HEK293 (cell line): ENCODE measurements at regions not wholly inside any gene's neighbourhood (a gene's known extent, or its start where the extent isn't known, plus 50 kb on each side); places are given as distances from the start of the nearest gene placed in this dataset.
"Not testable (repeated sequence)": the region's sequence is repeated elsewhere in the genome, so short reads cannot be mapped to it uniquely, and the experiment has no call there.

ENCODE experiments used
- ATF2 ChIP-seq: fragments of 450-650 bp; formaldehyde crosslinking; IDR thresholded peaks from 2 replicates; pipeline ENCODE4 v1.5.1; 2016; ENCODE audit warnings: missing biosample characterization, missing genetic modification characterization, low read depth
- CTCF ChIP-seq: fragments of 450-650 bp; formaldehyde crosslinking; IDR thresholded peaks from 2 replicates; pipeline ENCODE4 v1.5.1; 2016; ENCODE audit warnings: missing biosample characterization, missing genetic modification characterization
- OVOL3 ChIP-seq: fragments of 450-650 bp; formaldehyde crosslinking; IDR thresholded peaks from 2 replicates; pipeline ENCODE4 v1.5.1; 2016; ENCODE audit warnings: missing biosample characterization, missing genetic modification characterization
- PRDM4 ChIP-seq: fragments of 450-650 bp; formaldehyde crosslinking; IDR thresholded peaks from 2 replicates; pipeline ENCODE4 v1.5.1; 2017; ENCODE audit warnings: missing biosample characterization, missing genetic modification characterization
- SETDB1 ChIP-seq: IDR thresholded peaks from one replicate; pipeline ENCODE4 v1.6.1; 2017; ENCODE audit warnings: mild to moderate bottlenecking, low read length, moderate library complexity, mixed read lengths; ENCODE audit not compliant: insufficient read length
- ZBTB20 ChIP-seq: fragments of 450-650 bp; formaldehyde crosslinking; IDR thresholded peaks from 2 replicates; pipeline ENCODE4 v1.5.1; 2016; ENCODE audit warnings: missing biosample characterization, missing genetic modification characterization
- ZBTB6 ChIP-seq: fragments of 450-650 bp; formaldehyde crosslinking; IDR thresholded peaks from 2 replicates; pipeline ENCODE4 v1.5.1; 2017; ENCODE audit warnings: missing biosample characterization, missing genetic modification characterization
- ZBTB7A ChIP-seq: fragments of 450-650 bp; formaldehyde crosslinking; IDR thresholded peaks from 2 replicates; pipeline ENCODE4 v1.5.1; 2016; ENCODE audit warnings: low read depth, missing biosample characterization, missing genetic modification characterization
- ZNF169 ChIP-seq: fragments of 450-650 bp; formaldehyde crosslinking; IDR thresholded peaks from 2 replicates; pipeline ENCODE4 v1.5.1; 2016; ENCODE audit warnings: missing biosample characterization, missing genetic modification characterization
- ZNF416 ChIP-seq: fragments of 450-650 bp; formaldehyde crosslinking; IDR thresholded peaks from 2 replicates; pipeline ENCODE4 v1.5.1; 2016; ENCODE audit warnings: missing biosample characterization, missing genetic modification characterization
- ZNF514 ChIP-seq: fragments of 450-650 bp; formaldehyde crosslinking; IDR thresholded peaks from 2 replicates; pipeline ENCODE4 v1.5.1; 2016; ENCODE audit warnings: missing biosample characterization, missing genetic modification characterization
- ZNF521 ChIP-seq: fragments of 450-650 bp; formaldehyde crosslinking; IDR thresholded peaks from 2 replicates; pipeline ENCODE4 v1.5.1; 2017; ENCODE audit warnings: missing biosample characterization, mild to moderate bottlenecking, missing genetic modification characterization

GRCh38 chr5:57631139-57631538 is 148.5 kb upstream of the ACTBL2 start:
- TF ChIP-seq PRDM4; ZBTB20 (tag by site-specific recombination); CTCF (tag by site-specific recombination); OVOL3 (tag by site-specific recombination); ZNF514 (tag by site-specific recombination); ZBTB7A; ZNF521 (tag by site-specific recombination); ZNF416 (tag by site-specific recombination); ZBTB6 (tag by site-specific recombination); ZNF169; SETDB1; ATF2 (tag by site-specific recombination): not testable (repeated sequence)
